ENCODE measurements at regions not wholly inside any gene's neighbourhood (a gene's known extent, or its start where the extent isn't known, plus 50 kb on each side); places are given as distances from the start of the nearest gene placed in this dataset.

GRCh38 chr11:115775846-115776245 lies 271.6 kb upstream of the CADM1 start:
- Mint-ChIP-seq H3K4me1 (ENCODE audit: low read depth) (no peaks in the 10 kb centered on the region), H3K4me3 (no peak overlapping the region)

DNA sequence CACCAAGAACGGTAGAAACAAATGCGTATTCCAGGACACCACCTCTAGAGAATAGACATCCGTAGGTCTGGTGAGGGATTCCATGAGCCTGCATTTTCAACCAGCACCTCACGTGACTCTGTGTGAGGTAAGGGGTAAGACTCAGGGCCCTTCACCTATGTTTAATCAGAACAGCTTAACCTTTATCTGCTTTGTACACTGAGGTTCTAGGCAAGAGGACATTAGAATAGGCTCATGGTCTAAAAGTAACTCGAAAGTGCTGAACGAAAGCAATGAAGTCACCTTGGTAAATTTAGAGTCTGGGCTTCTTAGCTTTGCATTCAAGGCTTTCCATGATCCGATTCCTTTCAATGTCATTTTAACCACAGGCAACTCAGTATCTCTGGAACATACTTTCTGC lies 270.5 kb upstream of the CADM1 start:
- Mint-ChIP-seq H3K9me3 (no peaks in the 10 kb centered on the region), H3K4me3 (no peak overlapping the region), H3K27me3 (no peaks in the 10 kb centered on the region), H3K4me1 (ENCODE audit: low read depth) (no peaks in the 10 kb centered on the region), H3K36me3 (ENCODE audit: low read depth) (no peaks in the 10 kb centered on the region), H3K27ac (no peak overlapping the region)
- DNase-seq: no peak

More at GRCh38 chr11:115775846-115776245, 271.6 kb upstream of the CADM1 start:
- no peak for DNase-seq
- H3K36me3 Mint-ChIP-seq (ENCODE audit: low read depth): no peaks in the 10 kb centered on the region
- no peaks in the 10 kb centered on the region for H3K9me3 Mint-ChIP-seq
- no peak overlapping the region for H3K27ac Mint-ChIP-seq
- H3K27me3 Mint-ChIP-seq: no peaks in the 10 kb centered on the region

DNA sequence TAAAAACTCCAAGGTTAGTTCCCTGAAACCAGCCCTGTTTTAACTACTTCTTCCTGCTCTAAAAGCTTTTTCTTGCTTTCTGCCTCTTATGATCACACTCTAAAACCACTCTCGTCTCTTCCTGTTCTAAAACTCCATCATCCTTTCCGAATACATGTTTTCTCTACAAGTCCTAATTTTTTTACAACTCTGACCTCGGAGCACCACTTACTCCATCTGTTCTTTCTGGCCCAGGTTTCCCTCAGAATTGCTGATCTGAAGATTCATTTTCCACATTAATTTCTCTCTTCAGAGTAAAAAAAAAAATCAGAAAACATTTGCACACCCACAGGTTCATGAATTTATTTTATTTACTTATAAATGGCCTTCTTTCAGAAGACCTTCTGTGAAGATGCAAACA lies 265.7 kb upstream of the CADM1 start:
- Mint-ChIP-seq H3K36me3 (ENCODE audit: low read depth) (no peaks in the 10 kb centered on the region), H3K9me3 (no peaks in the 10 kb centered on the region), H3K27me3 (no peaks in the 10 kb centered on the region), H3K4me1 (ENCODE audit: low read depth) (no peaks in the 10 kb centered on the region), H3K4me3 (no peak overlapping the region), H3K27ac (no peak overlapping the region)
- no peak for DNase-seq

DNA sequence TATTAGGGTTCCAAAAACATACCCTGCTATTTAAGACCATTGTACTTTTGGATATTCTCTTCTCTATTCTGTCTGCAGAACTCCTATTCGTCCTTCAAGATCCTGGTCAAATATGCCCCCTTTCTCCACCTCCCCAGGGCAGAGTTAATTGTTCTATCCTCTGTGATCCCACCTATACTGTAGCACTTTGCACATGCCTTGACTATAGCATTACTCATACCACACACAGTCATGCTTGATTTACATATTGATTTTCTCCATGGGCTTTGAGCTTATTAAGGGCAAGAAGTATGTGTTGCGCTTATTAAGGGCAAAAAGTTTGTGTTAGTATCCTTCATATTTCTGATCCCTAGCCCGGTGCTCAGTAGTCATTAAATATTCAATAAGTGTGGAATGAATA lies 263.7 kb upstream of the CADM1 start:
- Mint-ChIP-seq H3K4me1 (ENCODE audit: low read depth) (no peaks in the 10 kb centered on the region), H3K4me3 (no peak overlapping the region), H3K27ac (no peak overlapping the region), H3K9me3 (no peaks in the 10 kb centered on the region), H3K27me3 (no peaks in the 10 kb centered on the region), H3K36me3 (ENCODE audit: low read depth) (no peaks in the 10 kb centered on the region)
- no peak for DNase-seq

DNA sequence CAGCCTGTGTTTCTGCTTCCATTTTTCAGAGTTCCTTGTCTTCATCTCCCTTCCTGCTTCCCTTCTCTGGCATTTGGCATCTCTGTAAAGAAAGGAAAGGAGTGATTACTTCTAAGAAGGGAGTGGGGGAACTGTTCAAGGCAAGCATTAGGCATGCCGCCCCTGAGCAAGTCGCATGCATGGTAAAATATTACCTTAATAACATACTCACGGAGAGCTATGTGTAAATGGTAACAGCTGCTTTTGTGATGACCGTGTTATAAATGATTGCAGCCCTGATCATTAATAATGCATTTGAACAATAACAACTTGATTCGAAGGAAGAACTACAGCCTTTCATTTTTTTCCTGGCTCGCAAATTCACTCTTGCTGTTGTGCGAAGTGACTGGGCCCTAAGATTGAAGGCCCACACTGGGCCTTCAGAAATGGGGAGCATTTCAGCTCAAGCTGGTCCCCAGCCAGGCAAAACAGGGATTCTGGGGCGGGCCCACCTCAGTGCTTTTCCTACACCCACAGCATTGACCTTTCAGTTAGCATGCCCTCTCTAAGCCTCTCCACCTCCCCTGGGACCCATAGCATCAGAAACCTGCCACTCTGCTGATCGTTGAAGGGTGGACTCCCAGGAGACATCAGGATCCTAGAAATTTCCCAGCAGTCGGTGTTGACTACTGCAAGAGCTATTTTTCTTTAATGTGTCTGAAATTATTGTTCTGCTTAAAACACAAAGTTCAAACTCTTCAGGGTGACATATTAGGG lies 263.0 kb upstream of the CADM1 start:
- Mint-ChIP-seq H3K36me3 (ENCODE audit: low read depth) (no peaks in the 10 kb centered on the region), H3K27ac (no peak overlapping the region), H3K27me3 (no peaks in the 10 kb centered on the region), H3K4me3 (no peak overlapping the region), H3K4me1 (ENCODE audit: low read depth) (no peaks in the 10 kb centered on the region), H3K9me3 (no peaks in the 10 kb centered on the region)
- no peak for DNase-seq

- DNase-seq: no peak
- no peak overlapping the region for H3K4me3 Mint-ChIP-seq
- no peaks in the 10 kb centered on the region for H3K36me3 Mint-ChIP-seq (ENCODE audit: low read depth)
- no peaks in the 10 kb centered on the region for H3K9me3 Mint-ChIP-seq
- H3K27me3 Mint-ChIP-seq: peaks cover 6% of the 10 kb centered on the region
- no peak overlapping the region for H3K27ac Mint-ChIP-seq
- no peaks in the 10 kb centered on the region for H3K4me1 Mint-ChIP-seq (ENCODE audit: low read depth)
Observed at GRCh38 chr11:115766561-115766960, 262.3 kb upstream of the CADM1 start.

DNA sequence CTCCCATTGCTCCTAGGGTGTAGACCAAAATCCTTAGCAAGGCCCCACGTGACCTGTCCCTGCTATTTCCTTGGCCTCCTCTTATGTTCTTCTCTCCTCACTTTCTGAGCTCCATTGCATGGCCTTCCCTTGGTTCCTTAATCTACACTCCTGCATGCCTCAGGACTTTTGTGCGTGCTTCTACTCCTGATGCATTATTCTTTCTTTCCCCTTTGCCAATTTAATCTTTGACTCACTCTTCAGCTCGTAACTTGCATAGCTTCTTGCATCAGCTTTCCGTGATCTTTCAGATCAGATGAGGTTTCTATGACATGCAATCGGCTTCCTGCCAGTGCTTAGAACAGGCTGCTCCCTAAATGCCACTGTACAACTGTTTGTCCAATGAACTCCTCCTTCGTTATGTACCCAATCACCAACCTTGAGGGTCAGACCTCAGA lies 261.6 kb upstream of the CADM1 start:
- DNase-seq: no peak
- H3K4me3 Mint-ChIP-seq: no peak overlapping the region

DNA sequence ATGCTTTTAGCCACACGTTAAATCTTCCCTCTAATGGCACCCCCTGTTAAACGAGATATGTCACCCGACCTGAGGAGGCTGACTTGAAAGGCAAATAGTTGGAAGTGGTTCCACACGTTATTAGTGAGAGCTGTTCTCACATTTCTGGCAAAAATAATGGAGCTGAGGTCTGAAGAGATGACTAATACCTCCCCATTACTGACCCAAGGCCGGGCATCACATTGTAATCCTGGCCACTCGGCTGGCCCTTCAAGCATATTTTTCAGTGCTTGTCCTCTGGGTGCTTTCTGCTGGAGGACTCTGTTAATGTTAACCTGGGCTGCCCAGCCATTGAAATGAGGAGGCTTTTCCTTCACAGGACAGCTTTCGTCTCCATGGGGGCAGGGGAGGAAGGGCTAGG lies 260.0 kb upstream of the CADM1 start:
- Mint-ChIP-seq H3K27me3 (peaks cover 24% of the 10 kb centered on the region), H3K36me3 (ENCODE audit: low read depth) (no peaks in the 10 kb centered on the region), H3K4me3 (no peak overlapping the region), H3K9me3 (no peaks in the 10 kb centered on the region), H3K4me1 (ENCODE audit: low read depth) (no peaks in the 10 kb centered on the region), H3K27ac (no peak overlapping the region)
- no peak for DNase-seq

More for the DNA sequence above, 261.6 kb upstream of the CADM1 start:
- H3K4me1 Mint-ChIP-seq (ENCODE audit: low read depth): no peaks in the 10 kb centered on the region
- no peaks in the 10 kb centered on the region for H3K9me3 Mint-ChIP-seq
- H3K27ac Mint-ChIP-seq: no peak overlapping the region
- H3K36me3 Mint-ChIP-seq (ENCODE audit: low read depth): no peaks in the 10 kb centered on the region
- H3K27me3 Mint-ChIP-seq: peaks cover 14% of the 10 kb centered on the region

- Mint-ChIP-seq H3K27me3 (peaks cover 43% of the 10 kb centered on the region), H3K4me1 (ENCODE audit: low read depth) (no peaks in the 10 kb centered on the region), H3K27ac (no peak overlapping the region), H3K36me3 (ENCODE audit: low read depth) (no peaks in the 10 kb centered on the region), H3K4me3 (no peak overlapping the region), H3K9me3 (no peaks in the 10 kb centered on the region)
- no peak for DNase-seq
Observed at GRCh38 chr11:115761817-115762216, 257.6 kb upstream of the CADM1 start.

DNA sequence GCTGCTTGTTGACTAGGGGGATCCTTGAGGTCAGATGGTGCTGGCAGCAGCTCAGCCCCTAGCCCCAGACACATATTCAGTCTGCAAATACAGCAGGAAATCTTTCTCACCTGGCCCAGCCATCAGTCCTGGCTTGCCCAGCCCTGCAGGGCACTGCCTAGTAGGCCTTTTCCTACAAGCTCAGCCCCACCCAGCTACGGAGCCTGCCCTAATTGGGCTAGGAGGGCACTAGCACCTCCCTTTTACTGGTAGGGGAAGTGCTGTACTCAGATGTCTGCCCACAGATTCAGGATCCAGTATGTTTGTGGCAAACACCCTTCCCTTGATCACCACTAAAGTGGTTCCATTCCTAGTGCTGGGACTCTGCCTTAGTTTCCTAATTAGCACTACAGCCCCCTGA lies 257.1 kb upstream of the CADM1 start:
- no peaks in the 10 kb centered on the region for H3K4me1 Mint-ChIP-seq (ENCODE audit: low read depth)
- H3K27me3 Mint-ChIP-seq: peaks cover 44% of the 10 kb centered on the region
- H3K4me3 Mint-ChIP-seq: no peak overlapping the region
- DNase-seq: no peak
- H3K27ac Mint-ChIP-seq: no peak overlapping the region
- H3K9me3 Mint-ChIP-seq: no peaks in the 10 kb centered on the region
- no peaks in the 10 kb centered on the region for H3K36me3 Mint-ChIP-seq (ENCODE audit: low read depth)

- H3K27me3 Mint-ChIP-seq: peaks cover 44% of the 10 kb centered on the region
- H3K36me3 Mint-ChIP-seq (ENCODE audit: low read depth): no peaks in the 10 kb centered on the region
Observed at GRCh38 chr11:115760461-115761320, 256.5 kb upstream of the CADM1 start.

DNA sequence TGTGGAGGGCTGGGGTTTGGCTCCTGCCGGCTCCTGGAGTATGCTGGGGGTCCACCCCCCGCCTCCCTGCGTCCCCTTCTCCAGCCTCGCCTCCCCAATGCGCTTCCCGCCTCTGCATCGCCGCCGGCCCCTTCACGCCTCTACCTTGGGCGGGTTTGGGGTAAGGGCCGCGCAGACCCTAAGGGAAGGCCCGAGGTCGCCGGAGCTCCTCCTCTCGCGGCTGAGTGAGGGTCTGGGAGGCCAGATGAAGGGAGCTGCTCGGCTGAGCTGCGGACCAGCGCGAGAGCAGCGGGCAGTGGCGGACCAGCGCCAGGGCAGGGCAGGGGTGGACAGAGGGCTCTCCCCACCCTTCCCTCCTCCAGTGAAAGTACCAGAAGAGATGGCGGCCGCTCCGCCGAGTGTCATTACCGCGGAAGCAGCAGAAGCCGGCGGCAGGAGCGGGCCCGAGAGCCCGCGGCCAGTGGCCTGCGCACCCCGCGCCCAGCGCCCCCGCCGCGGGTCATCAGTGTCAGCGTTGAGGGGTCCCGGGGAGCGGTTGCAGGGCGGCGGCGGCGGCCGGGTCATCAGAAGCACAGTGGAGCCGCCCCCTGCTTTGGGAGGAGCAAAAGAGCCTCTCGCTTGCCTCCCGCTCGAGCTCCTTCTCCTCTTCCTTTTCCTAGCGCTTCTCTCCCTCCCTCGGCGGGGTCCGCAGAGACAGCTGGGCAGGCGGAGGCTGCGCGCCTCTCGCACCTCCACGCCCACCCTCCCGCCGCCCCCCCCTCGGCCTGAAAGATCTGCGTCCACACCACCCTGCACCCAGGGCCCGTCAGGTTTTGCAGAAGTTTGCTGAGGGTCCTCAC lies 255.6 kb upstream of the CADM1 start:
- Mint-ChIP-seq H3K27me3 (peaks cover 44% of the 10 kb centered on the region), H3K4me3 (no peak overlapping the region)
- no peak for DNase-seq

More at GRCh38 chr11:115760461-115761320, 256.5 kb upstream of the CADM1 start:
- Mint-ChIP-seq H3K4me3 (no peak overlapping the region), H3K9me3 (no peaks in the 10 kb centered on the region), H3K27ac (no peak overlapping the region), H3K4me1 (ENCODE audit: low read depth) (no peaks in the 10 kb centered on the region)
- no peak for DNase-seq

GRCh38 chr11:115758011-115758410 lies 253.8 kb upstream of the CADM1 start:
- no peaks in the 10 kb centered on the region for H3K36me3 Mint-ChIP-seq (ENCODE audit: low read depth)
- no peaks in the 10 kb centered on the region for H3K4me1 Mint-ChIP-seq (ENCODE audit: low read depth)
- H3K9me3 Mint-ChIP-seq: no peaks in the 10 kb centered on the region
- H3K27me3 Mint-ChIP-seq: peaks cover 44% of the 10 kb centered on the region
- DNase-seq: no peak
- H3K4me3 Mint-ChIP-seq: no peak overlapping the region
- H3K27ac Mint-ChIP-seq: no peak overlapping the region

More for the DNA sequence above, 255.6 kb upstream of the CADM1 start:
- H3K27ac Mint-ChIP-seq: no peak overlapping the region
- no peaks in the 10 kb centered on the region for H3K4me1 Mint-ChIP-seq (ENCODE audit: low read depth)
- no peaks in the 10 kb centered on the region for H3K36me3 Mint-ChIP-seq (ENCODE audit: low read depth)
- no peaks in the 10 kb centered on the region for H3K9me3 Mint-ChIP-seq

DNA sequence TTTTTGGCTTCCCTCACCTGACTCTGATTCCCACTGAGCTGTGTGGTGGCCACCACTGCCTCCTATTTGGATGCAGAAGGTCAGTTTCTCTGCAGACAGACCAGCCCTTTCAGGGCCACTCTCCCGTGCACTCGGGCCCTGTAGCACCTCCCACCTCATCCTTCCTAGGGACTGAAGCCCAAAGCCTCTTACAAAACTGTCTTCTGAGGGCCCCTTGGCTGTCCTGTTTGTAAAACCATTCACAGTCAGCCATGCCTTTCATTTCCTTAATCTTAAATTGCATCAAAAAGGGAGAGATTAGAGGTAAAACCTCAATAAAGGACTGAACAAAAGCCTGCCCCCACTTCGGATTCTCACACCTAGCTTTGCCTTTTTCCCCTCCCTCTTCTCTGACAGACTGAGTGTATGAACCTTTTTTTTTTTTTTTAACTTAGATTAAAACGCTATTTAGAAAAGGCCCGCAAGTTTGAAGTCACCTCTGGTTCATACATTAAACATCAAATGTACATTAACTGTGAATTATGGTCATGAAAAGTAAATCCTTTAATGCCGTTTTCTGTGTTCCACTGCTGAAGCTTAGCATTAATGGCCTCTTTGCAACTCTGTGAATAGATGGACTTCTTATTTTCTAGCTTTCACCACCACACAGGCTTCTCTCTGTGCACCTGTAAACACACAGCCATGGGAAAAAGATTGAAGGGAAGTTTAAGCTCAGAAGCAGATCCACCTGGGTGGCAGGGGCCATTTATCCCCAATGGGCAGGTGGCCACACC lies 247.2 kb upstream of the CADM1 start:
- Mint-ChIP-seq H3K9me3 (no peaks in the 10 kb centered on the region), H3K27me3 (peaks cover 6% of the 10 kb centered on the region), H3K27ac (no peak overlapping the region), H3K36me3 (ENCODE audit: low read depth) (no peaks in the 10 kb centered on the region), H3K4me3 (no peak overlapping the region), H3K4me1 (ENCODE audit: low read depth) (no peaks in the 10 kb centered on the region)
- no peak for DNase-seq

All from activated T-cell treated with anti-CD3 and anti-CD28 coated beads, Interleukin-2, amount 50 U/mL, for 24 hours (primary cell).